ENCODE measurements at regions not wholly inside any gene's neighbourhood (a gene's known extent, or its start where the extent isn't known, plus 50 kb on each side); places are given as distances from the start of the nearest gene placed in this dataset.
"Not testable (repeated sequence)": the region's sequence is repeated elsewhere in the genome, so short reads cannot be mapped to it uniquely, and the experiment has no call there.

DNA sequence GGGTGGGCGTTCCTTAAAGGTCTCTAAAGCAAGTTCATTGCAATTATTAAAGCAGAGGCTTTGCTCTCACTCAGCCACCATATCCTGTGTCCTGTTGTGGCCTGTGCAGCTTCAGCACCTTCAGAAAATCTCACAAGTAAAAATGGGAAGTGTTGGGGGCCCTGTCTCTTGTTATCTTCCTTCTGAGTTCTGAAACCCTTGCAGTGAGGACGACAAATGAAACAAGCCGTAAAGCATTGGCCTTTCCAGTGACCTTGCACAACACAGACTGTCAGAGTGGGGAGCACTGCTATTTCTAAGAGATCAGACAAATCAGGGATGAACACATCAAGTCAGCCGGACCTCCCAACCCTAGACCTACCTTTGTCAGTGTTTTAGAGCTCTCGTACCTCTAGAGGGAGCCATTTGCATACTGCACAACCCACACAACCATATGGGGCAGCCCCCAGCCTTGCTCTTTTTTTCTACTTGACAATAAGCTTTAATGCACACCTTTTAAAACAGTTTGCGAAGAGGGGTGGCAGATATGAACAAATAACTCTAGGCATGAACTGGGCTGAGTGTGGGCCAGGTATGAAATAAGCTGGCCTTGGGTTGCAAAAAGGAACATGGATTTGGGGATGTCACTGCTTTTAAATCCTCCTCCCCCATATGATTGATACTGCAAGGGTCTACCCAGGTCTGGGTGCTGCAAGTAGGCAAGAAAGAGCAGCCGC lies 89.8 kb downstream of the KATNIP start:
- DNase-seq, result peak in 1 of 2 experiments; percentile 36

DNA sequence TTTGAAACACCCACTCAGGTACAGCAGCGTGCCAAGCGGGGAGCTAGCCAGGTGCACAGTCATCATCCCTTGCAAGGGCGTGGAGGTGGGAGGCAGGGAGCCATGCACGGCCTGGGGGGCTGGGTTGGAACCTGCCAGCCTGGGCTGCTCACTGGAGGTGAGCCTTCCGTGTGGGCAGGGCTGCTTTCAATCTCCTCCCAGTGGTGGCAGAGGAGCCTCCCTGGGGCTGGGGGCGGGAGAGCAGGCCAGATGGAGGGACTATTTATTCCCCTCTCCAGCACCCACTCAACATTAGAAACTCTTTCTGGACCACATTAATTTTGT lies 90.3 kb downstream of the KATNIP start:
- DNase-seq, result no peak

DNA sequence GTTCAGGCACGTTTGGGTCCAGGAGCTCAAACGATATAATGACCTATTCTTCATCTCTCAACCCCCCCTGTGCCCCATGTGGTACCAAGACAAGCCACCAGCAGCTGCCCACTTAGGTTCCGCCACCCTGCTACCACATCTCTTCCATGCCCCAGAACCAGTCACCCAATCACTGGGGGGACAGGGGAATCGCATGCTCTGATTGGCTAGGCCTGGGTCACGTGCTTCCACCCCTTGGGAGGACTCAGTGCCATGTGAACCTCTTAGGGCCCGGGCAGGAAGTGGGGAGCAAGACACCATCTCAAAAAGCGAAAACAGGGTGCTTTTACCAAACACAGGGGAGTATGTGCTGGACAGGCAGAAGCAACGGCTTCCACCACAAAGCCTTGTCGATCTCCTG lies 91.3 kb downstream of the KATNIP start:
- no peak for DNase-seq

DNA sequence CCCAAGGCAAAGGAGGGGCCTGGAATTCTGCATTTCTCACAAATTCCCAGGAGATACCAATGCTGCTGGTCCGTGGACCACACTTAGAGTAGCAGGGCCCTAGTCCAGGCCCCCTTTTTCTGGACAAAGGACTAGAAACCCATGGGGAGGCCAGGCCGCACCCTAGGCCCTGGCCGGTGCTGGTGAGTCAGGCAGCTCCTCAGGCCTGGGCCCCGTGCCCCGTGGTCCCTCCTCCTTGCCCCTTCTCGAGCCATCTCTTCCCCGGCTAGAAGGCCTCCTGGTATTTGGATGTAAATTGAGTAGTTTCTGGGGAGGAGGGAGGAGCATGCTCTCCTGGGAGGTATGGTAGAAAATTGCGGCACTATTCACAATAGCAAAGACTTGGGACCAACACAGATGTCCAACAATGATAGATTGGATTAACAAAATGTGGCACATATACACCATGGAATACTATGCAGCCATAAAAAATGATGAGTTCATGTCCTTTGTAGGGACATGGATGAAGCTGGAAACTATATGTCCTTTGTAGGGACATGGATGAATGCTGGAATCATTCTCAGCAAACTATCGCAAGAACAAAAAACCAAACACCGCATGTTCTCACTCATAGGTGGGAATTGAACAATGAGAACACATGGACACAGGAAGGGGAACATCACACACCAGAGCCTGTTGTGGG lies 91.9 kb downstream of the KATNIP start:
- DNase-seq, result not testable (repeated sequence)

DNA sequence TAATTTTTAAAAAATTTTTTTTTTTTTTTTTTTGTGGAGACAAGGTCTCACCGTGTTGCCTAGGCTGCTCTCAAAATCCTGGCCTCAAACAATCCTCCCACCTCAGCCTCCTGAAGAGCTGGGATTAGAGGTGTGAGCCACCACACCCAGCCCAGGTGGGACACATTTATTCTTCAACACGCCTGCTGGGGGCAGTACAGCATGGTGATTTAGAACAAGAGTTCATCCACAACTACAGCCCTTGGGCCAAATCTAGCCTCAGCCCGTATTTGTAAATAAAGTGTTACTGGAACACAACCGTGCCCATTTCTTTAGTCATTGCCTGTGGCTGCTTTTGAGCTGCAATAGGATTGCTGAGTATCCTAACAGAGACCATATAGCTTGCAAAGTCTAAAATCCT lies 92.8 kb downstream of the KATNIP start:
- DNase-seq, result no peak

DNA sequence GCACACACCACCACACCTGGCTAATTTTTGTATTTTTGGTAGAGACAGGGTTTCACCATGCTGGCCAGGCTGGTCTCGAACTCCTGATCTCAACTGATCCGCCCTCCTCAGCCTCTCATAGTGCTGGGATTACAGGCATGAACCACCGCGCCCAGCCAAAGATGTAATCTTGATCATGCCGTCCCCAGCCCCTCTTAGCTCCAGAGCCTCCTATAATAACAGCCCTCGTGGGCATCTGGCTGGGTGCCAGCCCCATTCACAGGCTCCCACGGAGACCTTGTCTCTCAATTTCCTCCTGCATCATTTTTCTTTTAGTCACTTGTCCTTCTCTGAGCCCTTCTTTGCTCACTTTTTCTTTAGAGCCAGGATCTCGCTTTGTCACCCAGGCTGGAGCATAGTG lies 94.2 kb downstream of the KATNIP start:
- no peak for DNase-seq

DNA sequence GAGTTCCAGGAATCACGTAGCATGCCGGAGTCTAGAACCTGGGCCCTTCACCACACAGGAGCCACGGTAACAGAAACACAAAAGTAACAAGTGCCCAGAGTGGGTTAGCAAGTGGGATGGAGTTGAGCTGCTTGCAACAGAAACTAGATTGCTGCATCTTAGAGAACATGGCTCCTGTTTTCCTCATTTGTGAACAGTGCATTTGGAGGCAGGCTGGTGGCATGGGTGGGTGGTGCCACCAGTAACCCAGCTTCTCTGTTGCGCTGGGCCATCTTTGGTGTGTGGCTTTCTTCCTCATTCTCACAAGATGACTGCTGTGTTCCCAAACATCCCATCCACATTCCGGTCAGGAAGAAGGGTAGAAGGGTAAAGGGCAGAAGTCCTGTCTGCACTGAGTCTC lies 95.5 kb downstream of the KATNIP start:
- no peak for DNase-seq

DNA sequence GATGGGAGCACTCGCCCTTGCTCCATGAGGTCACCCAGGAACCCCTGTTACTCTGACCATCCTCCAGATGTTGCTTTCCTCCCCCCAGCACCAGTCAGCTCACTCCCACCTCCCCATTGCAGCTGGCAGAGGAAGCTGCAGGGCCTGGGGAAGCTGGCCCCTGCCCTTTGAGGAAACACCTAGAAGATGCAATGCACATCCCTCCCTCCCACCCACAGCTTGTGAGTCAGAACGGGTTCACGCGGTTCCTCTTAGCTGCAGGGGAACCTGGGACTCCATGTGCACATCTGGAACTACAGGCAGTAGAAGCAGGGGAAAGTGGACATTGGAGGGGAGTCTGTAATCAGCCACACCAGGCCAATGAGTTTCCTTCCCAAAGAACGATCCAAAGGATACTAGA lies 96.9 kb downstream of the KATNIP start:
- DNase-seq, result no peak

DNA sequence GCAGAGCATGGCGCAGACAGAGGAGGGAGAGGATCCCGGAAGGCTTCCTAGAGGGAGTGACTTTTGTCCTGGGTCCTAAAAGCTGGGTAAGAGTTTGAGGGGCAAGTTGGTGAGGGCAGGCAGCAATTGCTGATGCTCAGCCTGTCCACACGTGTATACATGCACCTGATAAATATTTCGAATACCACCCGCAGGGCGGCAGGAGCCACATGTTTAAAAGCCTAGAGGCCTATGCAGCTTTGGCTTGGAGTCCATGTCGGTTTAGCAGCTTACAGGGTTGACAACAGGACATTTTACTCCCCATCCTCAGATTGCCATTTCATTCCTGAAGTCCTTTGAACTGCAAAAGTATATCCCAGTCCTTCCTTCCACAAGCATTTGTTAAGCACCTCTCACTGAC lies 99.1 kb downstream of the KATNIP start:
- DNase-seq, result no peak

DNA sequence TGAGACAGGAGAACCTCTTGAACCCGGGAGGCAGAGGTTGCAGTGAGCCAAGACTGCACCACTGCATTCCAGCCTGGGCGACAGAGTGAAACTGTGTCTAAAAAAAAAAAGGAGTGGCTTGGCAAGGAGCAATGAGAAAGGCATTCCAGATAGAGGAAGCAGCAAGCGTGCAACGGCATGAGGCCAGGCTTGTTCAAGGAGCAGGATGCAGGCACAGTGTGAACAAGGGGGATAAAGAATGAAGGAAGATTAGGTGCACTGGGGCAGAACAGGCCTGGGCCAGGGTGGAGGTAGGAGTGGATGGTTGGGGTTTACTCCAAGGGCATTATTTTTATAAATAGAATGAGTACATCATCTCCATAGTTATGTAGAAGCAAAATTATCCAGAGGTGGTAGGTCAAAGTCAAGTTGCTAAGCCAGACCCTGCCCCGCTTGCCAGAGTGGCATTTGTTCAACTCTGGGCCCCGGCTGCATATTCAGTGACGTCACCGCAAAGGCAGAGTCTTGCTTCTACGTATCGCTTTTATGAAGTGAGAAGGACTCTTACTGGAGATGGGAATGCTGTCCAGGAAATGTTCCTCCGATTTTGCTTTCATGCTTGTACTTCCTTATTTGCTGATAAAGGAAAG lies 100.2 kb downstream of the KATNIP start:
- no peak for DNase-seq

DNA sequence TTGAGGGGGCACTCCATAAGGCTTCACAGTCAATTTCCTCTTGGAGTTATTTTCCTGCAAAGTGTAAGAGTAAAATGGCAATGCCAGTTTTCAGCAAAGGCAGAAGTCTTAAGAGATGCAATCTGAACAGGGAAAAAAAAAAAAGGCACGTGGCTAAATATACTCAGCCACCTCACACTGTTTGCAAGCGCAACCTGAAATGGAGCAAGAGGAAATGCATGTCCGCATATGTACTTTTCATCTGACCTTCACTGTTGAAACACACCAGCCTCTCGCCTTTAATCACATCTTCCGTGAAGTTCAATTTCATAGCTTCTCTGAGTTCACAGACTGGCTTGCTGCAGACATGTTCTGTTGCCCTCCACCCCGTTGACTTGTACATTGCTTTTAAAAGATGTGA lies 101.4 kb downstream of the KATNIP start:
- no peak for DNase-seq

DNA sequence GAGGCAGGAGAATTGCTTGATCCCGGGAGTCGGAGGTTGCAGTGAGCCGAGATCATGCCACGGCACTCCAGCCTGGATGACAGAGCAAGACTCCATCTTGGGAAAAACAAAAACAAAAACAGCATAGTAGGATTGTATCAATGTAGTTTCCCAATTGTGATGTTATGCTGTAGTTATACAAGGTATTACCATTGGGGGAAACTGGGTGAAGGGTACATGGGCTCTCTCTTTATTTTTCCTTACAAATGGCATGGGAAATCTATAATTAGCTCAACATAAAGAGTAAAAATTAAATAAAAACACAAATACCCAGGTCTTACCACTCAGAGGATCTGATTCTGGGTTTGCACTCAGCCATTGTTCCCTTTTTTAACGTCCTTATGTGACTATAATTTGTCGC lies 107.9 kb downstream of the KATNIP start:
- DNase-seq, result no peak

DNA sequence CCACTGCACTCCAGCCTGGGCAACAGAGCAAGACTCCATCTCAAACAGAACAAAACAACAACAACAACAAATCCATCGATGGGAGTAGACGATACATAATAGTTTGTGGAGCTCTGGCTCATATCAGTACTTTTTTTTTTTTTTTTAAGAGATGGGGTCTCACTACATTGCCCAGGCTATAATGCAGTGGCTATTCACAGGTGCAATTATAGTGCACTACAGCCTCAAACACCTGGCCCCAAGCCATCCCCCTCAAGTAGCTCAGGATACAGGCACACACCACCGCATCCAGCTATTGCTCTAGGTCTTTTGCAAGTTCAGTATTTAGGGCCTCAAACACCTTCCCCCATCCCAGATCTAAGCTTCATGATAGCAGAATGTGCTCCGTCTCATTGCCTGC lies 110.6 kb downstream of the KATNIP start:
- no peak for DNase-seq

DNA sequence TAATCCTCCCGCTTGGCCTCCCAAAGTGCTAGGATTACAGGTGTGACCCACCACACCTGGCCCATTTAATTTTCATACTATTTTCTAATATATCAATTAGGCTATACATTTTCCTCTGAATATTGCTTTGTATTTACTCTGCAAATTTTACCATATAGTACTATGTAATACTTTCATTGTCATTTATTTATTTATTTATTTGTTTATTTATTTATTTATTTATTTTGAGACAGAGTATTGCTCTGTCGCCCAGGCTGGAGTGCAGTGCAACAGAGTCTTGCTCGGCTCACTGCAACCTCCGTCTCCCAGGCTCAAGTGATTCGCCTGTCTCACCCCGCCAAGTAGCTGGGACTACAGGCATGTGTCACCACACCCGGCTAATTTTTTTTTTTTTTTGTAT lies 113.3 kb downstream of the KATNIP start:
- DNase-seq, result not testable (repeated sequence)

DNA sequence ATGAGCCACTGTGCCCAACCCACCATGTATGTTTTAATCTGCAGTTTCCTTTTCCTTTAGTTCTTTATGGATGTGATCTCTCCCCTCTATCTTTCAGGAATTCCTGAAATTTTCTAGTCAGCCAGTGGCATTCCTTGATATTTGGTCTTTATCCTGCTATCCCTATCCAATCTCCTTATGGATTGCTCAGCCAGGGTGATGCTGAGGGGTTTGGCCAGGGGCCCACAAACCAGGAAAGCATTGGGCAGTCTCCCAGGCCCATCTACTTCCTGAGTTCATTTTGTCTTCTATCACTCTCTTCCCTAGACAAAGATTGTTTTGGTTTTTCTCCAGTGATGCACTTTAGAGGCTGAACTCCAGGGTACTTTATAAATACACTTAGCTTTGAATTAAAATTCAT lies 115.9 kb downstream of the KATNIP start:
- DNase-seq, result no peak

DNA sequence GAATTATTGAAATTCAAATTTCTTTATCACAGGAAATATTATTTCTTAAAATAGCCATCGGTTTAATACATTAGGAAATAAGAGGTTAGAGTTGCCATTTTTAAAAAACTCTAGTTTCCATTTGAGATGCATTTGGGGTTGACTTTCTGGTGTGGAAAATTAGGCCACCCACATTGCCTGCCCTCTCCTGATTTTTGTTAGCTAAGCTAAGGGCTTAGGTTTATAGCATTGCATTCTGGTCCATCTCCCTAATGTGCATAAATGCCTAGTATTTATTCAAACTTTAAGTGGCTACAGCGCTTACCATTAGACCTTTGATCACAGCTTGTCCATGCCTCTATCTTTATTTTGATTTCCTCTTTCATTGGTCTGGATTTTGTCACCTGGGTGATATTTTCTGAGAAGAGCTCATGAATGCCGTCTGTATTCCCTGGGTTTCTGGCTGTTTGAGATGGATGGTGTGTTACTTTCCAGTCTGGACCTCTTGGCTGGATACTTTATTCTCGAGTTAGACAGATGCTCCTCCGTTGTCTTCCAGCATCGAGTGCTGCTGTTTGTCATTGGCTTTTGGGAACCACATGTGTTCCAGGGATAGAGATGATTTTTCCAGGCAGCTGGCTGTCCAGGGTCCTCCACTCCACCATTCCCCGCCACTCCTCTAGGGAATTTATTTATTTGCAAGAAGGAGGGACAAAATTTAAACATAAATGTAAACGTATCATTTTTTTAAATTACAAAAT lies 120.3 kb downstream of the KATNIP start:
- no peak for DNase-seq

DNA sequence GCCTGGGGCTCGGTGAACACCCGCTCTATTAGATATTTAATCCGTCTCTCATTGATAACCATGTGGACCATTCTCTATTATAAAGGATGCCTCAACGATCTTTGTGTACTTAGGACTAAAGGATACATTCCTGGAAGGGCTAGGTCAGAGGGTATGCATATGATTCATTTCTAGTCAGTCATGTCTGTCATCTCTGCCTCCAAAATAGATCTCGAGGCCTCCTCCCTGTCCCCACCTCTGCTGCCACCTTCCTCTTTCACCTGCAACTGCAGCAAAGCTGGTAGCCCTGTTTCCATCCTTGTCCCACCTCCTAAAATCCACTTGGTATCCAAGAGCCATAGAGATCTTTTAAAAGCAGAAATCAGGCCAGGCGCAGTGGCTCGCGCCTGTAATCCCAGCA lies 121.5 kb downstream of the KATNIP start:
- DNase-seq, result no peak

DNA sequence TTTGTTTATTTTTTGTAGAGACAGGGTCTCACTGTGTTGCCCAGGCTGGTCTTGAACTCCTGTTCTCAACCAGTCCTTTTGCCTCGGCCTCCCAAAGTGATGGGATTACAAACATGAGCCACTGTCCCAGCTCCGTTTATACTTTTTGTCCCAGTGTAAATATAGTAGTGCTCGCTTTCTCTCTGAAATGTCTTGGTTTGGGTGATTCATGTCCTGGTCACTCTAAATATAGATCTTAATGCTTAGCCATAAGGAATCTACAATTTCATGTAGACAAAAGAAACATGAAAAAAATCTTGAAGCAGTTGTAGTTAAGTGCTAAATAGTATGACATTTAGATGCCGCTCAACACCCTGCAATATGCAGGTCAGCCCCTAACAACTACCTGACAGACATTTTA lies 126.9 kb downstream of the KATNIP start:
- DNase-seq, result no peak

DNA sequence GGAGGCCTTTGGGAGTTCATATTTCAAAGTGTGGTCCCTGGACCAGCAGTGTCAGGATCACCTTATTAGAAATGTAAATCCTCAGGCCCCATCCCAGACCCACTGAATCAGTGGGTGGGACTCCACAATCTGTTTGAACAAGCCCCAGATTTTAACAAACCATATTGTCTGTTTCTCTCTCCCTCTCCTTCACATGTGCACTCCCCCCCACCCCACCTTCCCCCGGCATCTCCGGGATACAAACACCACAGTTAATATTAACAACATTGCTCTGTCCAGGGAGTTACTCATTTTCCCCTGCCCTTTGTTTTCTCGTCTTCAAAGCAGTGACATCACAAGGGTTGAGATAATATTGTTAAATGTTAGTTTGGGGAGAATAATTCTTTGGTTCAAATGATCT lies 127.3 kb downstream of the KATNIP start:
- no peak for DNase-seq

DNA sequence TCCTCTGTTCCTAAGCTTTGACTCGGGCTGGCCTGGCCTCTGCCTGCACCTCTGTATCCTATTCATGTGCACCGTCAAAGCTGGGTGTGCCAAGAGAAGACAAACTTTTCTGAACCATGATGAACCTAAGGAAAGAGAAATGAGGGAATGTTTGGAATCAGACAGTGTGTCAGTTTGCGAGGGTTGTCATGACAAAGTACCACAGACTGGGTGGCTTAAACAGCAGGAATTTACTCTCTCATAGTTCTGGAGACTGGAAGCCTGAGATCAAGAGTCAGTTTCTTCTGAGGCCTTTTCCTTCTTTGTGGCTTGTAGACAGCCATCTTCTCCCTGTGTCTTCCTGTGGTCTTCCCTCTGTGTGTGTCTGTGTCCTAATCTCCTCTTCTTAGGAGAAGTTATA lies 129.0 kb downstream of the KATNIP start:
- no peak for DNase-seq

DNA sequence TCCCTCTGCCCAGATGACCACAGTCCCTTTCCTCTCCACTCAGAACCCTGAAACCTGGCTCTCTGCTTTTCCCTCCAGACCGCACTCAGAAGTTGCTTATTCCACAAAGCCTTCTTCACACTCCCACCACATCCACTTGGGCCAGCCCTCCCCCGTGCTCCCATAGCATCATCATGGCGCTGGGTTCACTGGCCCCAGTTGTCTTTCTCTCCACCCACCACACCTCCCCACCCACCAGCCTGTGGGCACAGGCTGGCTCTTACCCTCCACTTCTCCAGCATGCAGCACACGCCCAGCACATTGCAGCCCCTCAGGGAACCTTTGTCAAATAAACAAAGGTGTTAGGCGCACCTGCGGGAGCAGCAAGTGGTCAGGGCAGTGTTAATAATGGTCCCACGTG lies 130.0 kb downstream of the KATNIP start:
- no peak for DNase-seq

DNA sequence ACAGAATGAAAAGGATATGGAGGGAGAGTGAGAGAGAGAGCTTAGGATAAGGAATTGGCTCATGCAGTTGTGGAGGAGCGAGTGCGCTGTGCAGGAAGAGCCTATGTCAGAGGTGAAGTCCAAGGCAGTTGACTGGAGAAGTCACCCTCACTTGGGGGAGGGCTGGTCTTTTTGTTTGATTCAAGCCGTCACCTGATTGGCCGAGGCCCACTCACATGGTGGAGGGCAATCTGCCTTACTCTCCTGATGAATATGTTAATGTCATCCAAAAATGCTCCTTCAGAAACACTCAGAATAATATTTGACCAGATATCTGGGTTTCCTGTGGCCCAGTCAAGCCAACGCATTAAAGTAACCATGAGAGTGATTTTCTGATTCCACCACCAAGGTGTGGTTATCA lies 131.7 kb downstream of the KATNIP start:
- DNase-seq, result no peak

DNA sequence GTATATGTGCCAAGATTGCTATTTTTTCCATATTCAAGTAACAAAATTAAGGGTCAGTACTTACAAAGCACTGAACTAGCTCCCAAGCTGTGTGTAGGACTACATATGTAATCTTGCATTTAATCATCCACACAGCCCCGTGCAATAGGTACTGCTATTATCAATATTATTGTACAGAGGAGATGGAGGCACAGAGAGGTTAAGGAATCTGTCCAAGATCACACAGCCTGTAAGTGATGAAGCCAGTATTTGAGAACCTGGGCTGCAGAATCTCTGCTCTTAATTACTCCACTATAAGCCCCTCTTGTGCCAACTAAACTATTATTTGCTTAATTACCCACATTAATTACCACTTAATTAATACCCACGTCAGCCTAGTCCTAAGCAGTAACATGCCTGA lies 134.1 kb downstream of the KATNIP start:
- no peak for DNase-seq

DNA sequence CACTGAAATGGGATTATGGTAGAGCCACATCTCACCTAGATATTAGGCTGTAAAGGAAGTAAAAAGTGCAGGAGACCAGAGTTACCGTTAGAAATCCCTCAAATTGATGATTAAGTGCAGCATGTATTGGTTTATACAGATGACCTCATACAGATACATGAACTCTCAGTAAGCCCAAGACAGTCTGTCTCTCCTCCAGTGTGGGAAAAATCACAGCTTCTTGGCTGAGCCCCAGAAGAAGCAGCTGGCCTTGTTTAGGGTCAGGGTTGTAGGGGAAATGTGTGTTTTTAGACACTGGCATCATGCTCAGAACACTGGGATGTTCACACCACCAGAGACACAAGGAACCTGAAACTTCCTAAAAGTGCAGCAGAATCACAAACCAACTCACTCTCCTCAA lies 135.9 kb downstream of the KATNIP start:
- no peak for DNase-seq
